ENCODE measurements at regions not wholly inside any gene's neighbourhood (a gene's known extent, or its start where the extent isn't known, plus 50 kb on each side); places are given as distances from the start of the nearest gene placed in this dataset.
"Not testable (repeated sequence)": the region's sequence is repeated elsewhere in the genome, so short reads cannot be mapped to it uniquely, and the experiment has no call there.

DNA sequence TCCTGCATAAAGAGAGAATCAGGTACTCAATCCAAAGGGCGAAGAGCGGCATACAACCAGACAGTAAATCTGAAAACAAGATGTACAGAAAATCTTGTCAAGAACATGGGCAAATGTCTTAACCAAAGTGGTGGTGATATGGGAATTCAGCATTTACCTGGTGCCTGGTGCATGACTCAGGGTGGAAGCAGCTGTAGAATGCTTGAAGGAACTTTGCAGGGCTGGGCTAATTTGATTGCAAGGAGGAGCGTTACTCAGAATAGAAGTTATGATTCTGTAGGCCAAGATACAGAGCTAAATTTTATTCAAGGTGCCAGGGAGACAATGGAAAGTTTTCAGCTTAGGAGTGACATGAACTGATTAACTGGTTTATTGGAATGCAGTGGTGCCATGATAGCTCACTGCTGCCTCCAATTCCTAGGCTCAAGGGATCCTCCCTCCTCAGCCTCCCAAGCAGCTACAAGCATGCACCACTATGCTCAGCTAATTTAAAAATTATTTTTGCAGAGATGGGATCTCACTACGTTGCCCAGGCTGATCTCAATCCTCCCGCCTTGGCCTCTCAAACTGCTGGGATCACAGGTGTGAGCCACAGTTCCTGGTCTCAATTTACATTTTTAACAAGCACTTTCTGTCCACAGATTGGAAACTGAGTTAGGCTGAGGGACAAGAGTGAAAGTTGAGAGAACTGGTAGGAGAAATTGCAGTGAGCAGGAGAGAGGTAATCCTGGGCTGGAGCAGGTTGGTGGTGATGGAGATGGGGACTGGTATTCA is 91.5 kb upstream of the TBC1D5 start:
- no peak for DNase-seq (ENCODE audit: low spot score)

DNA sequence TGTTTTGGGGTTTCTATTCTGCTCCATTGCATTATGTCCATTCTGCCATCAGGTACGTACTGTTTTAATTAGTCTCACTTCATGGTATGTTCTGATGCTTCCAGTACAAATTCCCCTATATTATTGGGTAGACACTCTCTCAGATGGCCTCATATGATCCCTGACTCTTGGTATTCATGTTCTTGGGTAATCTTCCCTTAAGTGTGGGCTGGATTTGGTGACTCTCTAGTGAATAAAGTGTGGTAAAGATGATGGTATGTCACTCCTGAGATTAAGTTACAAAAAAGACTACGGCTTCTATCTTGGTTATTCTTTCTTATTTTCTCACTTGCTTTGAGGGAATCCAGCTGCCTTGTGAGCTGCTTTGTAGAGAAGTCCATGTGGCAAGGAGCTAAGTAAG is 89.6 kb upstream of the TBC1D5 start:
- DNase-seq (ENCODE audit: low spot score): no peak

DNA sequence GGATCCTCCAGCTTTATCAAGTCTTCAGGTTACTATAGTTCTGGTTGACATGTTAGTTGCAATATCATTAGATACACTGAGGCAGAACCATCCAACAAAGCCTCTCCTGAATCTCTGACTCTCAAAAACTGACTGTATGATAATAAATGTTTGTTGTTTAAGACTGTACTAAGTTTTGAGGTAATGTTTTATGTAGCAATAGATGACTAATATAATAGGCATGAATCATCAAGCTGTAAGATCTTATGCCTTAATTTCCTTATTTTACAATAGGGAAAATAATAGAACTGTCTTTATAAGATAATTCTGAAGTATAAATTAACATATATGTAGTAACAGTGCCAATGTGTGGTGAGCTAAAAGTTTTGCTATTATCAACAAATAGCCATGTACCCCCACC is 88.9 kb upstream of the TBC1D5 start:
- no peak for DNase-seq (ENCODE audit: low spot score)

DNA sequence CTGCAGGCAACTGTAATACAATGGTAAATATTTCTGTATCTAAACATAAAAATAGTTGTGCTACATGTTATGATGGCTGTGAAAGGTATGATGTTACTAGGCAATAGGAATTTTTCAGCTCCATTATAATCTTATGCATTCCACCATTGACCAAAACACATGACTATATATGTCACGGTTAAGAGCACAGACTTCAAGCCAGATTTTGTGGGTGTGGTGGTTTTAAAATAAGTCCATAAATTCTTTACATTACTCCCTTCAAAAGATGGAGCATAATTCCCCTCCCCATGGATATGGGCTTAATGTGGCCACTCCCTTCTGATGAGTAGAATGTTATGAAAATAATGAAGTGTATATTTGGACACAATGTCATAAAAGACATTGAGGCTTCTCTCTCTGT is 88.4 kb upstream of the TBC1D5 start:
- DNase-seq (ENCODE audit: low spot score): no peak

DNA sequence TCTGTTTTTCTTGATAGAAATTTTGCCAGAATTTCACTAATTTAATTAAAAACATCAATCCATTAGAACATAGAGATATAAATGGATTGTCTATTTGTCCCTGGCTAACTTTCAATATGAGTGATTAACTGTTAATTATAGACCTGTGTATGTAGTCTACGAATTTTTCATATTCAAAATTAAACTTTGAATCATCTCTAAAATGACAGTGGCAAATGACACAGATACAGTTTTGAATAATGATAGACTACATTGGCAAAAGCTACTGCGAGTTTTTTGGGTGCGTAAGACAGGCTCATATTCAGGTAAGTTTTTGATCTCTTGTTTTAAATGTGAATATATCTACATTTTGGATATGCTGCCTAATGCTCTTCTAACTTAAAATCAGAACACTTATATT is 86.0 kb upstream of the TBC1D5 start:
- DNase-seq (ENCODE audit: low spot score): no peak

DNA sequence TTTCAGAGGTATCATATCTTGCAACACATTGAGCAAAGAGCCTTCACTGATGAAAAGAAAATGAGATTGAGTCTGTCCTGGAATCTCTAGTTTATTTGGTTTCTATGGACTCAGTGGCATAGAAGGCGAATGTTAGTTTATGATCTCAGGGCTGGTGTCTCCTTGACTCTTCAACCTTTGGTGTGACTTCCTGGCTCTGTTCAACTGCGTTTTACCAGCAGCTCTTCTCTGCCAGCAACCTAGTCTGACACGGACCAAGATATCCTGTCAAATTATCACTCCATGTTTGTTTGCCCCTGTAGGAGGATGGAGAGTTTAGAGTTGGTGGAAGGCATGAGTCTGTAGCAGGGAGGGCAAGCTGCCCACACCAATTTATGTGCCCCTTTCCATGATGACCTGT is 82.9 kb upstream of the TBC1D5 start:
- DNase-seq (ENCODE audit: low spot score): no peak

DNA sequence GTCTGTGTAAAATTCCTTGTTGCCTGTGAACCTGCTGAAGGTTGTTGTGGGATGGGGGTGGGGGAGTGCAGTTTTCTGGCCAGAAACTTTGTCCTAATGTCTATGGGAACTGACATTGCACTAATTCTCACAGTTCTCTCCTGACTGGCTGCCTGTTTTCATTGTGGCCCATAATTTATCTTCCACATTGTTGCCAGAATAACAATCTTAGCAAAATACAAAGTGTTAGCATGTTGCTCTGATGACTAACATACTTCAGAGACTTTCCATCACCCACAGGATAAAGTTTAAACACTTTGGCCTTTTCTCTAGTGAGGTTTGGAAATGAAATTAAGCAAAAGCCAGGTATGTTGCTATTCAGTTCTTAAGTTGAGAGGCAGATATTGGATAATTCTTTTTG is 81.4 kb upstream of the TBC1D5 start:
- DNase-seq (ENCODE audit: low spot score): no peak

DNA sequence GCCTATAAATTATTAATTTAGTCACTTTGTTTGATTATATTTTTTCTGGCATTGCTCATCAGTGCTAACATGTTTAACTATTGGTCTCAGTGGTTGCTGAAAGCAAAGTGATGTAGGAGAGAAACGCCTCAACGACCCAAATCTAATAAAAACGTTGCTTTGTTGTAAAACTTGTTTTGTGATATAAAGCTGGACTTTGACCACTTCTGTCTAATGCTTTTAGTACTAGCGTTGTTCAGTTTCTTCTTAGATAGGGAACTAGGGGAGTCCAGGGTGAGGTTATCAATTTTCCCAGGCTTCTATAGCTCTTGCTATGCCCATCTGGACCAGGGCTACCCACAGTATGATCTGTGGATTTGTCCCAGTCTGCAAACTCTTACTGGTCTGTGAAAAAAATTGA is 80.6 kb upstream of the TBC1D5 start:
- DNase-seq (ENCODE audit: low spot score): no peak

DNA sequence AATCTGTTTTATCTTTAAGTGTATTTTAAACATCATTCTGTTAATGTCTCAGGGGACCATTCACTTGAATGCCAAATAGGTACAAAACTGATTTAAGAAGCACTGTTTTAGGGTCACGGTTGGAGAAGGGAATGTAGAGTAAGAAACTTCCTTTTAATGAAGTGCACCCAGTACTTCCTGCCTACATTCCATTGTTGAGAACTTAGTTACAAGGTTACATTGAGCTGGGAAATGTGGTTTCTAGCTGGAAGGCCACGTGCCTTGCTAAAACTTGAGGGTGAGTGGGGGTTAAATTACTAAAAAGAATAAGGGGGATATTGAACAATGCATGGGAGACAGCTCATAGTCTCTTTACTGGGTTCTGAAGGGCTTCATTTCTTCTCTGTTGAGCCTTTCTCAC is 78.3 kb upstream of the TBC1D5 start:
- DNase-seq (ENCODE audit: low spot score): no peak

DNA sequence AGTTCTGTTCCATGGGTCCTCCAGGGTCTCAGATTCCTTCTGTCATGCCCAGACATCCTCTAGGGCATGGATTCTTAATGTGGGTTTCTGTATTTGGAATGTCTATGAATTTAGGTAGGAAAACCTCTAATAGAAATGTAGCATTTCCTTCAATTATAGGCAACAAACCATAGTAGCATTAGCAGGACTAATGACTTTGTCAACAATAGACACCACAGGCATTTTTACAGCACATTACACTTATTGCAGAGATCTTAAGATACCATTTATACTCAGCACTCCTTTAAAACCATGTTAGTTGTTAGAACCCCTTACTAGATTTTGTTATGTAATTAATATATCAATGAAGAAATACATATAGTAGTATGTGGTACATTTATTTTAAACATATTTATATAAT is 77.8 kb upstream of the TBC1D5 start:
- no peak for DNase-seq (ENCODE audit: low spot score)

DNA sequence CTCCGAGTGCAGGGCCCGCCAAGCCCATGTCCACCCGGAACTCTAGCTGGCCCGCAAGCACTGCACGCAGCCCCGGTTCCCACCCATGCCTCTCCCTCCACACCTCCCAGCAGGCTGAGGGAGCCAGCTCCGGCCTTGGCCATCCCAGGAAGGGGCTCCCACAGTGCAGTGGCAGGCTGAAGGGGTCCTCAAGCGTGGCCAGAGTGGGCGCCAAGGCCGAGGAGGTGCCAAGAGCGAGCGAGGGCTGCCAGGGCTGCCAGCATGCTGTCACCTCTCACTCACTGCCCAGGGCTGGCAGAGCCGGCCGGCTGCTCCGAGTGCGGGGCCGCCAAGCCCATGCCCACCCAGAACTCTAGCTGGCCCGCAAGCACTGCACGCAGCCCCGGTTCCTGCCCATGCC is 75.5 kb upstream of the TBC1D5 start:
- DNase-seq (ENCODE audit: low spot score): not testable (repeated sequence)

DNA sequence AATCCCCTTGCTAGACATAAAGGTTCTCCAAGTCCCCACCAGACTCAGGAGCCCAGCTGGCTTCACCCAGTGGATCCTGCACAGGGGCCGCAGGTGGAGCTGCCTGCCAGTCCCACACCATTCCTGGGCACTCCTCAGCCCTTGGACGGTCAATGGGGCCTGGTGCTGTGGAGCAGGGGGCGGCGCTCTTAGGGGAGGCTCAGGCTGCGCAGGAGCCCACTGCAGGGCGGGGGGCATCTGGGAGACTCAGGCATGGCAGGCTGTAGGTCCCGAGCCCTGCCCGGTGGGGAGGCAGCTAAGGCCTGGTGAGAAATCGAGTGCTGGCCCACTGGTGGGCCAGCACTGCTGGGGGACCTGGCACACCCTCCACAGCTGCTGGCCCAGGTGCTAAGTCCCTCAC is 75.1 kb upstream of the TBC1D5 start:
- DNase-seq (ENCODE audit: low spot score): no peak

DNA sequence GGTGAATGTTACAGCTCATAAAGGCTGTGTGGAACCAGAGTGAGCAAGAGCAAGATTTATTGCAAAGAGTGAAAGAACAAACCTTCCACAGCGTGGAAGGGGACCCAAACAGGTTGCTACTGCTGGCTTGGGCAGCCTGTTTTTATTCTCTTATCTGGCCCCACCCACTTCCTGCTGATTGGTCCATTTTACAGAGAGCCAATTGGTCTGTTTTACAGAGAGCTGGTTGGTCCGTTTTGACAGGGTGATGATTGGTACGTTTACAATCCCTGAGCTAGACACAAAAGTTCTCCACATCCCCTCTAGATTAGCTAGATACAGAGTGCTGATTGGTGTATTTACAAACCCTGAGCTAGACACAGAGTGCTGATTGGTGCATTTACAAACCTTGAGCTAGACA is 74.4 kb upstream of the TBC1D5 start:
- not testable (repeated sequence) for DNase-seq (ENCODE audit: low spot score)

DNA sequence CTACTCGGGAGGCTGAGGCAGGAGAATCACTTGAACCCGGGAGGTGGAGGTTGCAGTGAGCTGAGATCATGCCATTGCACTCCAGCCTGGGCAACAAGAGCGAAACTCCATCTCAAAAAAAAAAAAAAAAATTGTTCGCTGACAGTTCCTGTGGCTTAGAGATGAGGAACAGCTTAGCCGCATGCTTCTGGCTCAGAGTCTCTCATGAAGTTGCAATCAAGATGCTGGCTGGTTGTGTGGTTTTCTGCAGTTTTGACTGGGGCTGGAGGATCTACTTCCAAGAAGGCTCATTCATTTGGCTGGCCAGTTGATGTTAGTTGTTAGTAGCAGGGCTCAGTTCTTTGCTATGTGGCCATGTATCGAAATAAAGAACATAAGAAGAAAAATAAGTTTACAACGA is 69.9 kb upstream of the TBC1D5 start:
- not testable (repeated sequence) for DNase-seq (ENCODE audit: low spot score)

DNA sequence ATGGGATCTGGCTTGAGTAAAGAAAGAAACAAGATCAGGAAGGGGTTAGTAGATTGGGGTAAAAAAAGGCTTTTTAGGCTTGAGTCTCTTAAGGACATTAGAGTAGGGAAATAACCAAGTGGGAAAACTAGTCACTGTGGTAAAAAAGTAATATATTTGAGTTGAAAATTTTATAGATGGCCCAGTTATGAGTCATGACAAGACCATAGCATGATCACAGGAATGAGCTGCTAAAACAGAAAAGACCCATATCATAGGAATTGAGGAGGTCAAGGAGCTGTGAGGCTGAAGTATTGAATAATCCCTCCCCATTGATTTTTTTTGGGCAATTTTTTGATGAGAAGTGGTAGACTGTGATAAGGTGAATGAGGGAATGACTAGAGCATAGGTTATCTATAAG is 69.2 kb upstream of the TBC1D5 start:
- no peak for DNase-seq (ENCODE audit: low spot score)

DNA sequence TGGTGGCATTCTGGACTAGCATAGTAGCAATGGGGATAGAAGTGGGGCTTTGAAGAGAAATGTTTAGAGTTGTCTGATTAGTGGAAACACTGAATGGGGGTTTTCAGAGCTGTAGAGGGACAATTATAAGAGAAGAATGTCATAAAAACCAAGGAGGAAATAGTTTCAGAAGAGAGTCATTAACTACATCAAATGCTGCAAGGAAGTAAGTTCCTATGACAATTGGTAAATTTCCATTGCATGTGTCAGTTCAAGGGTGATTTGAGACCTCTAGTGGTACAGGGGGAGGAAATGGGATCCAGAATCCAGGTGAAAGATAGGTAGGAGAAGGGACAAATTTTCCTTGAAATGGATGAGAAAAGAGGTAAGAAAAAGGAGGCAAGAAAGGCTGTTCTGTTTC is 68.3 kb upstream of the TBC1D5 start:
- DNase-seq (ENCODE audit: low spot score): no peak

DNA sequence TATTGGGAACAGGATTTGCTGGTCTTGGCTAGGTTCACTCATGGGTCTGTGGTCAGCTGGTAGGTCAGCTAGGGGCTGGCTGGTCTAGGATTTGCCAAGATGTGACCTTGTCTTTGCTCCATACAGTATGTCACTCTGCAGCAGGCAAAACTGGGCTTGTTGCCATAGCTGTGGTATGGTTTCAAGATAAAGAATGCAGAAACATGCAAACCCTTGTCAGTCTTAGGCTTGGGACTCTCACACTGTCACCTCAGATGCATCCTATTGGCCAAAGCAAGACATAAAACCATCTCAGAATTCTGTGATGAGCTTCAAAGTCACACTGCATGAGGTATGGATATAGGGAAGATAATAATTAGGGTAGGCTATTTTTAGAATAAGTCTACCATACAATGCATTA is 66.6 kb upstream of the TBC1D5 start:
- no peak for DNase-seq (ENCODE audit: low spot score)

DNA sequence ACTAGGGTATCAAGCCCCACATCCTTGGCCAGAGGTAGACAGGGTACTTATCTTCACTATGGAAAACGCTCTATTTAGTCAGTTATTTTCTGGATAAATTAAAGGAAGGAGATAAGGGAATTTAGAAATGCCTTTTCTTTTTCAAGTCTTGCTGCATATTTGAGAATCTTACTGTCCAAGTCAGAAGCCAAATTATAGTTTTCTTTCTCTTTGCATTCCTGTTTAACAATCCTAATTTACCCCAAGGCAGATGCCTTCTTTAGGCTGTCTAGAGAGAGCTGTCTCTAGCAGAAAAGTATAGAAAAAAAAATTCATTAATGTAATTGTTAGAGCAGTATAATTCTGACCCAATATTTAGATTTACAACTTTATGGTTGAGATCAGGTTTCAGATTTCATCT is 64.4 kb upstream of the TBC1D5 start:
- DNase-seq (ENCODE audit: low spot score): no peak

DNA sequence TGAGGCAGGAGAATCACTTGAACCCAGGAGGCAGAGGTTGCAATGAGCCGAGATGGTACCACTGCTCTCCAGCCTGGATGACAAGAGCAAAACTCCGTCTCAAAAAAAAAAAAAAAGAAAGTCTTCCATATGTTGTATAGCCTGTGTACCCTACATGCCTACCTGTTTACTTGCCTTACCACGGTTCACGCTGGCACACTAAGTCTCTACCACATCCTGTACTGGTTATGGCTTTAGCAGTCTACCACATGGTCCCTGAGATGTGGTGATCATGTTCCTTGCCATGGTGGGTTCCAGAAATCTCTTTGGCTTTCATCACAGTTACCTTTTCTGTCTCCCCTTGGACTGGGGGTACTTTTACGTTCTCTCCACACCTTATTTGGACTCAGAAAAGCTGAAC is 63.8 kb upstream of the TBC1D5 start:
- no peak for DNase-seq (ENCODE audit: low spot score)

DNA sequence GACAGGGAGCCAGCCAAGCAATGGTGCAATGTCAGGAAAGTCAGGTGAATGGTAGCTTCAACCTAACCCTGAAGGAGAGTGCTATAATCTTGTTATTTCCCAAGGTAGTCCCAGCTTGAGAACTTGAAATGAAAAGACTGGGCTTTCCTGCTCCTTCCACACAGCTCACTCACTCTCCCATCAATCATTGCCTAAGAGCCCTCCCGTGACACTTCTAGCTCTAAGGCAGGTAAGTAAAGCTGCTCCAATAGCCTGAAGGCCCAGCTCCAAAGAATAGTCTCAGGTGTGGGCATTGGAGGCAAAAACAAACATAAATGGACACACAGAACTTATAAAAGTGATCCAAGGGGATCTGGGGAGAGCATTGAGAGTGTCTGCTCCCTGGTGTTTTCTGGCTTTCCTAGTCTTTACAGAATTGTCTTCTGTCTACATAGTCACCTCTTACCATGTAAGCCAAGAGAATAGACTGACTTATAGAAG is 63.1 kb upstream of the TBC1D5 start:
- no peak for DNase-seq (ENCODE audit: low spot score)

DNA sequence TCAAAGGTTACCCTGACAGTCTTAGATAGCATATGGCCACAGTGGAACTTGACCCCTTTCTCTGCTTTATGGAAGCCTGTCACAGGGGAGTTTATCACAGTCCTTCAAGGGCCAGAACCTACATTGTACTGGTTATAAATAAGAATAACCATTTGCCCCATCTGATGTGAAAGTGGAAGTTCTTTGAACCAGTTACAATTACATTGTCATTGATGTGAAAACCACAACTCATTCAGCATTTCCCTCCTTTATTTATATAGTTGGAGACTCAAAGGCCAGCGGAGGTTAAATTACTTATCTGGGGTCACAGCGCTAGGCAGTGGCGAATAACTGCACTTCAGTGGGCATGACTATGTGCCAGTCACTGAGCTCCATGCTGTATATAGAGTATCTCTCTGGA is 60.5 kb upstream of the TBC1D5 start:
- no peak for DNase-seq (ENCODE audit: low spot score)

DNA sequence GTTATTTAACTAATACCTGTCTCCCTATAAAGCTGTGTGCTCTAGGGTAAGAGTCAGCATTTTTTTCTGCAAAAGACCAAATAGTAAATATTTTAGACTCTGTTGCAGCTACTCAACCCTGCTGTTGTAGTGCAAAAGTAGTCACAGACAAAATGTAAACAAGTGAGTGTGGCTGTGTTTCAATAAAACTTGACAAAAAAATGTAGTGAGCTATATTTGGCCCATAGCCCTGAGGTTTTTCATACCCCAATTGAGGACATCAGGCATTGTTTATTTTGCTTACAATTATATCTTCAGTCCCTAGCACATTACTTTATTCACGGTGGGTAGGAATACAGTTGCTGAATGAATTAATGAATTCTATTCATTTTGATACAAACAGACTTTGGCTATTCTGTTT is 58.7 kb upstream of the TBC1D5 start:
- DNase-seq (ENCODE audit: low spot score): no peak

DNA sequence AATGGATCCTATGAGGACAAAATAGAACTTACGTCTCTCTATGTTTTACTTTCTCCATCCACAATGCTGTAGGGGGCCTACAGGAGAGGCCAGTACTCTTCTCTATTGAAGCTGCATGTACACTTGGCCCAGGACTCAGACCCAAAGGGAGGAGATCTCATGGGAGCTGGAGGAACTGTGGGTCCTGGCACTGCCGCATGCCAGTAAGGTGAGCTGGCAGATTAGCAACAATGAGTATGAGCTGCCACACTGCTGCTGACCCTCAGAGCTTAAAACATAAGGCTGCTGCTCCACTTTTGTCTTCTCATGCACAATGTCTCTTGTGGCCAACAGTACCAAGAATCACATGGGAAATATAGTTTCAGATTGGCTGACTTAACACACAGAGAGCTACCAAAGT is 57.8 kb upstream of the TBC1D5 start:
- DNase-seq (ENCODE audit: low spot score): no peak

DNA sequence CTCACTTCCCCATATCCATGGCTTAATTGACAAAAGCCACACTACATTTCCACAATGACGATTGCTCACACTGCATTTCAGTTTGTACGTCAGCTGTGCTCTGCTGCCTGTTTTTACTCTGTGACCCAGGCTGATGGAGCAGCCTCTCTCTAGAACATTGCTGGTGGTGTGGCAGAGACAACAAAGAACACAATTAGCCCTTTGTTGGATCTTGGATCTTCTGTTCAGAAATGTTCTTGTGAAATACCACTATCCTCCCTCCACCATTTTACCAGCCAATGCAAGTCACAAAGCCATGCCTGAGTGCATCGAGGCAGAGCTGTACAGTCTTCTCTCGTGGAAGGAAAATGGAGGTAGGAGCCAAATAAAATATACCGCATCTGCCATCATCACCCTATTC is 56.9 kb upstream of the TBC1D5 start:
- DNase-seq (ENCODE audit: low spot score): no peak

DNA sequence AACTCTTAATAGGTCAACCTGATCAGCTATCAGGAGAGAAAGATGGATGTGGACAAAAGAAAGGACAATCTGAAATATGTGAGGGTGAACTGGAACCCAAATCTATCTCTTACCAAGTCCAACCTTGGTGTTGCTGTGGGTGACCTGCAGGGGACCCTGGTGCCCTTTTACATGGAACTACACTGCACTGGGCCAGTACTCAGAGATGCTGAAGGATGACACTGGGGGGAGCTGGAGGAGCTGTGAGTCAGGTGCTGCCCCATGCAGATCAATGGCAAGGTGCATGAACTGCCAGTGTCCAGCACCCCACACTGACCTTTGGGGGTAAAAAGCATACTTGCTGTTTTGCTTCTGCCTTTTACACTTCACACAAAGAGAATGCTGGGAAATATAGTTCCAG is 55.6 kb upstream of the TBC1D5 start:
- DNase-seq (ENCODE audit: low spot score): peak; percentile 7

Measured in NAMALWA (cell line).